IMR-90 (cell line): ENCODE measurements at regions not wholly inside any gene's neighbourhood (a gene's known extent, or its start where the extent isn't known, plus 50 kb on each side); places are given as distances from the start of the nearest gene placed in this dataset.
A peak's percentile ranks its signal among the peaks of the same experiment; 100 is the strongest.

Experiments
- ATAC-seq: fragments of 200-7000 bp; cut with Tn5 transposase; 2 replicates; pipeline ENCODE4 v1.9.1; 2020; ENCODE audit warnings: low read depth, mild to moderate bottlenecking, moderate library complexity
- BruUV-seq: library from RNA; stranded (reverse); fragments of 400-500 nt; replicated peaks from 2 replicates; lab custom pipeline; 2021; lab: Mats Ljungman, UMichigan
- CTCF ChIA-PET: fragments of 300-600 bp; formaldehyde crosslinking; extraction: SDS; loops from one replicate; lab custom pipeline; 2021; ENCODE audit warnings: antibody characterized with exemption; lab: Yijun Ruan, JAX
- POLR2A ChIA-PET: fragments of 300-600 bp; sonication (Branson Sonifier 250); formaldehyde crosslinking; loops from one replicate; lab custom pipeline; 2022; ENCODE audit warnings: antibody characterized with exemption; ENCODE audit not compliant: unreplicated experiment; lab: Charles Lee
- DNase-seq: peaks from one replicate; pipeline ENCODE4 v3.0.0; 2013
- H2AFZ ChIP-seq: replicated peaks from 2 replicates; pipeline ENCODE3; 2013; ENCODE audit warnings: low read length, mild to moderate bottlenecking; ENCODE audit not compliant: poor library complexity
- H2AK5ac ChIP-seq: 2 replicates; pipeline ENCODE4 v1.6.1; 2013; ENCODE audit warnings: low read depth, low read length, inconsistent platforms
- H2AK9ac ChIP-seq: replicated peaks from 2 replicates; pipeline ENCODE3; 2013; ENCODE audit warnings: mild to moderate bottlenecking, low read depth, low read length, moderate library complexity; ENCODE audit not compliant: poor library complexity
- H2BK120ac ChIP-seq: 2 replicates; pipeline ENCODE4 v1.6.1; 2013; ENCODE audit warnings: low read depth, low read length, inconsistent platforms
- H2BK15ac ChIP-seq: 3 replicates; pipeline ENCODE4 v1.6.1; 2013; ENCODE audit warnings: low read depth, low read length, inconsistent platforms
- H2BK20ac ChIP-seq: 2 replicates; pipeline ENCODE4 v1.6.1; 2013; ENCODE audit warnings: low read depth, mild to moderate bottlenecking, inconsistent platforms, low read length, moderate library complexity
- H2BK5ac ChIP-seq: 2 replicates; pipeline ENCODE4 v1.6.1; 2013; ENCODE audit warnings: mild to moderate bottlenecking, low read depth, low read length, inconsistent platforms; ENCODE audit not compliant: poor library complexity, severe bottlenecking
- H3K14ac ChIP-seq: replicated peaks from 2 replicates; pipeline ENCODE4 v1.6.1; 2013; ENCODE audit warnings: low read depth, low read length, inconsistent platforms
- H3K18ac ChIP-seq: 2 replicates; pipeline ENCODE4 v1.6.1; 2013; ENCODE audit warnings: low read depth, low read length, control low read depth
- H3K23ac ChIP-seq: 2 replicates; pipeline ENCODE4 v1.6.1; 2013; ENCODE audit warnings: low read depth, low read length, inconsistent platforms
- H3K27ac ChIP-seq: 2 replicates; pipeline ENCODE4 v1.5.1; 2013; ENCODE audit warnings: mild to moderate bottlenecking, control low read depth, low read length; ENCODE audit not compliant: insufficient read depth
- H3K27me3 ChIP-seq: 2 replicates; pipeline ENCODE4 v1.6.1; 2013; ENCODE audit warnings: low read length; ENCODE audit not compliant: control insufficient read depth, insufficient read depth
- H3K36me3 ChIP-seq: 2 replicates; pipeline ENCODE4 v1.6.1; 2013; ENCODE audit warnings: low read length, mixed read lengths; ENCODE audit not compliant: control insufficient read depth, insufficient read depth
- H3K4ac ChIP-seq: 2 replicates; pipeline ENCODE4 v1.6.1; 2013; ENCODE audit warnings: low read depth, low read length, inconsistent platforms
- H3K4me1 ChIP-seq: 2 replicates; pipeline ENCODE4 v1.6.1; 2013; ENCODE audit warnings: low read length, mixed read lengths; ENCODE audit not compliant: control insufficient read depth, insufficient read depth
- H3K4me2 ChIP-seq: 2 replicates; pipeline ENCODE4 v1.6.1; 2013; ENCODE audit warnings: low read depth, mild to moderate bottlenecking, control low read depth, low read length, moderate library complexity
- H3K4me3 ChIP-seq: 2 replicates; pipeline ENCODE4 v1.5.1; 2013; ENCODE audit warnings: low read depth, mild to moderate bottlenecking, control low read depth, low read length, moderate library complexity; ENCODE audit not compliant: insufficient read depth
- H3K56ac ChIP-seq: 2 replicates; pipeline ENCODE4 v1.6.1; 2013; ENCODE audit warnings: low read length, inconsistent platforms; ENCODE audit not compliant: insufficient read depth; ENCODE audit errors: extremely low read depth
- H3K79me1 ChIP-seq, 2 experiments: 2 replicates each; pipeline ENCODE4 v1.6.1; 2013; ENCODE audit warnings: low read length in 2 of 2, inconsistent platforms in 1 of 2, low read depth in 1 of 2
- H3K9ac ChIP-seq: 2 replicates; pipeline ENCODE4 v1.6.1; 2013; ENCODE audit warnings: low read depth, low read length, control low read depth
- H3K9me1 ChIP-seq: 2 replicates; pipeline ENCODE4 v1.6.1; 2013; ENCODE audit warnings: low read length, inconsistent platforms; ENCODE audit not compliant: insufficient read depth
- H3K9me3 ChIP-seq: 2 replicates; pipeline ENCODE4 v1.6.1; 2013; ENCODE audit warnings: low read length; ENCODE audit not compliant: control insufficient read depth, insufficient read depth
- H4K20me1 ChIP-seq: 2 replicates; pipeline ENCODE4 v1.6.1; 2013; ENCODE audit warnings: low read length, inconsistent platforms; ENCODE audit not compliant: insufficient read depth
- H4K5ac ChIP-seq: 2 replicates; pipeline ENCODE4 v1.6.1; 2013; ENCODE audit warnings: mild to moderate bottlenecking, low read depth, low read length, control low read depth
- H4K8ac ChIP-seq, 2 experiments: 2 replicates each; pipeline ENCODE4 v1.6.1; 2013; ENCODE audit warnings: low read depth in 2 of 2, low read length in 2 of 2, control low read depth in 1 of 2, inconsistent platforms in 1 of 2
- H4K91ac ChIP-seq: 2 replicates; pipeline ENCODE4 v1.6.1; 2013; ENCODE audit warnings: low read depth, low read length, inconsistent platforms; ENCODE audit not compliant: insufficient read depth
- ELK1 ChIP-seq: fragments of 150-350 bp; IDR thresholded peaks from 2 replicates; pipeline ENCODE4 v1.6.1; 2016; ENCODE audit warnings: low read depth, mild to moderate bottlenecking, low read length, moderate library complexity, borderline replicate concordance
- MAFK ChIP-seq: IDR thresholded peaks from 2 replicates; pipeline ENCODE4 v1.6.1; 2012; ENCODE audit warnings: low read depth, low read length, improper control_type of control experiment
- WGBS, 2 experiments: methylation state at CpG; one replicate each; pipeline versions ENCODE4 v1.1.5 to v1.1.7; 2013; ENCODE audit warnings: missing lambda C conversion rate in 2 of 2; ENCODE audit not compliant: insufficient read length in 1 of 2; ENCODE audit errors: extremely low coverage in 2 of 2; 5-methylcytosine and 5-hydroxymethylcytosine counted together
- dilution Hi-C: fragments of 300-500 bp; cut with HindIII; formaldehyde crosslinking; loops from one replicate; pipeline ENCODE4 v1.14.3; 2018; ENCODE audit warnings: low sequenced_read_pairs; ENCODE audit not compliant: unreplicated experiment
- in situ Hi-C: fragments of 300-500 bp; cut with MboI; formaldehyde crosslinking; loops from 3 replicates; pipeline ENCODE4 v1.14.3; 2019; ENCODE audit warnings: low sequenced_read_pairs, inconsistent platforms, mixed read lengths
- intact Hi-C: fragments of 100-400 bp; cut with micrococcal nuclease; formaldehyde crosslinking; loops from 2 replicates; pipeline ENCODE4 v1.10.0; 2022

- Histone ChIP-seq H3K79me1 (no peaks in the 10 kb centered on the region), H3K9me3 (no peaks in the 10 kb centered on the region), H2AFZ (no peak overlapping the region), H4K5ac (no peak overlapping the region), H2AK9ac (no peak overlapping the region), H2AK5ac (no peak overlapping the region), H3K56ac (no peak overlapping the region), H3K14ac (no peak overlapping the region), H3K4me3 (no peak overlapping the region), H3K23ac (no peak overlapping the region), H4K8ac (no peak overlapping the region), H2BK120ac (no peak overlapping the region), H3K9me1 (no peaks in the 10 kb centered on the region), H3K4ac (no peak overlapping the region), H2BK5ac (no peak overlapping the region), H3K18ac (no peak overlapping the region), H3K27ac (no peak overlapping the region), H2BK20ac (no peak overlapping the region), H4K20me1 (no peaks in the 10 kb centered on the region), H4K91ac (no peak overlapping the region), H3K9ac (no peak overlapping the region), H2BK15ac (no peak overlapping the region), H3K36me3 (no peaks in the 10 kb centered on the region), H3K4me1 (no peaks in the 10 kb centered on the region; the same call in 1 of the 2 replicates), H3K27me3 (no peaks in the 10 kb centered on the region), H3K4me2 (no peak overlapping the region)
- in situ Hi-C loops, result no loop called here
- dilution Hi-C loops, result no loop called here
- intact Hi-C loops, result no loop called here
- CTCF ChIA-PET, result no interaction called here
- POLR2A ChIA-PET, result no interaction called here
- TF ChIP-seq ELK1, result no peak
- TF ChIP-seq MAFK, result peak; percentile 88
- no CpG with 5 or more reads among the region's 1 CpG for WGBS, 2 experiments
- DNase-seq (no peak), ATAC-seq (no peak)
- no TSS peak for BruUV-seq
These were observed 197.2 kb upstream of the IL15 start for GRCh38 chr4:141439223-141439622.
